ENCODE measurements at regions not wholly inside any gene's neighbourhood (a gene's known extent, or its start where the extent isn't known, plus 50 kb on each side); places are given as distances from the start of the nearest gene placed in this dataset.

DNA sequence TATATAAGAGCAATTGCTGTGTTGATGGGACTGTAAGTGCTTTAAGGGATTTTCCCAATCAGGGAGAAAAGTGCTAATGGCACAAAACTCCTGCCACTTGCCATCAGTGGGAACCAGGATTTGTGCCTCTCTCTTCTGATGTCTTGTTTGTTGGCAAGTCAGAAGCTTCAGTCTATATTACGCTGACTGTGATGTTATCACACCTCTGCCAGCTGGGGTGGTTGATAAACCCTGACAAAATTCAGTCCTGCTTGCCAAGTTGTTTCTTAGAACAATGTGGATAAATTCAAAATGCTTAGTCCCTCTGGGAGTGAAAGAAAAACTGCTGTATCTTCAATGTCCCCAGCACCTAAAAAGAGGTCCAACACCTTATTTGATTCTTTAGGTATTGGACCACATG lies 161.4 kb upstream of the FBXL7 start:
- POLR2A ChIA-PET: no interaction called here
- Histone ChIP-seq H3K27me3 (ENCODE audit: control insufficient read depth in 2 of 2, insufficient read depth in 2 of 2, low read length in 2 of 2) (peaks cover 0 to 4% of the 10 kb centered on the region in 2 experiments), H3K27ac (ENCODE audit: insufficient read depth, low read depth, low read length) (no peak overlapping the region)

DNA sequence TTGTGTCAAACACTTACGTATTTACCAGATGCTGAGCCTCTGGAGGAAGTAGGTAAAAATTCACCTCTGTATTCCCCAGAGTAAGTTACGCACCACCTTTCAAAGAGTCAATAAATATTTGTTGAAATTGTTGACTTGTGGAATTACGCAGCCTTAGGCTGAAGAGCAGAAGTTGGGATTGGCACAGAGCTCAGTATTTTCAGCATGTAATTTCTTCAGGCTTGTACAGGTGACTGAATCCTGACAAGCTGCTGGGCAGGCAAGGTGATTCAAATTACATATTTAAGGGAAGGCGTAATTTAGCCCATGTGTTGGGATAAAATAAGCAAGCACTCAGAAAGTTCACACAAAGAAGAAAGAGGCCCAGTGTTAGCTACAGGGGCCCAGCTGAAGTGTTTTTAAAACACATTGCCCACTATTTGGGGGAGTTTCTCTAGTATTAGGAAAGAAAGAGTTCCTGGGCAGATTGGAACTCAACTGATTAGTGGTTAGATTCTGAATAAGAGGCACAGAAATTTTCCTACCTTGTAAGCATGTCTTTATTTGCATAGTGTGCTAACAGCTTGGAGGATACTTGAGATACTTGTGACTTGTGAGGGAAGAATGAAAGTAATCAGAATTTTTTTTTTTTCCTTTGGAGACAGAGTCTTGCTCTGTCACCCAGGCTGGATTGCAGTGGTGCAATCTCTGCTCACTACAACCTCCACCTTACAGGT lies 165.3 kb upstream of the FBXL7 start:
- dilution Hi-C loops (cut with MboI; ENCODE audit: extremely low pct_ligation_motif_present, low sequenced_read_pairs) (no loop called here), intact Hi-C loops (cut with micrococcal nuclease) (no loop called here)
- Histone ChIP-seq H3K9ac (replicated peaks; ENCODE audit: extremely low read depth, insufficient read depth, low read length) (no peak overlapping the region), H3K9me3 (replicated peaks; ENCODE audit: control insufficient read depth, insufficient read depth, low read length) (no peaks in the 10 kb centered on the region), H3K36me3 (ENCODE audit: control insufficient read depth in 2 of 2, extremely low read depth in 1 of 2, insufficient read depth in 2 of 2, low read length in 2 of 2) (no peaks in the 10 kb centered on the region), H3K27ac (ENCODE audit: insufficient read depth, low read depth, low read length) (no peak overlapping the region), H3K4me2 (ENCODE audit: insufficient read depth, low read length) (no peak overlapping the region), H2AFZ (ENCODE audit: low read depth, low read length) (no peak overlapping the region), H4K20me1 (replicated peaks; ENCODE audit: control insufficient read depth, extremely low read depth, insufficient read depth, low read length) (no peaks in the 10 kb centered on the region), H3K4me1 (ENCODE audit: control insufficient read depth, extremely low read depth, insufficient read depth, low read length) (no peaks in the 10 kb centered on the region), H3K9me1 (replicated peaks; ENCODE audit: control insufficient read depth, extremely low read depth, insufficient read depth, low read length) (no peaks in the 10 kb centered on the region), H3K4me3 (replicated peaks in 1 of 3; ENCODE audit: insufficient read depth in 1 of 3, low read depth in 1 of 3, low read length in 3 of 3) (no peak overlapping the region), H3K27me3 (ENCODE audit: control insufficient read depth in 2 of 2, insufficient read depth in 2 of 2, low read length in 2 of 2) (no peaks in the 10 kb centered on the region), H3K79me2 (ENCODE audit: control insufficient read depth, insufficient read depth, low read length) (no peaks in the 10 kb centered on the region)
- POLR2A ChIA-PET: no interaction called here
- TF ChIP-seq FOS (IDR thresholded peaks at IDR 0.05; ENCODE audit: borderline replicate concordance, insufficient read depth, low read length) (no peak), JUN (IDR thresholded peaks at IDR 0.05; ENCODE audit: borderline replicate concordance, insufficient read depth, insufficient read length, low read depth) (no peak)
- FAIRE-seq (no peak), DNase-seq (ENCODE audit: low read depth, low spot score) (no peak)
- CTCF ChIA-PET: interaction anchor here (1.5 kb wide), 1 partner anchor 15 kb away, joined by 6 read pairs; no protein-coding TSS in a partner anchor
- no TSS peak for BruUV-seq (replicated peaks)

More for the DNA sequence above, 161.4 kb upstream of the FBXL7 start:
- no peak overlapping the region for H3K4me3 ChIP-seq (replicated peaks in 1 of 3; ENCODE audit: insufficient read depth in 1 of 3, low read depth in 1 of 3, low read length in 3 of 3)
- DNase-seq (ENCODE audit: low read depth, low spot score): no peak
- H3K79me2 ChIP-seq (ENCODE audit: control insufficient read depth, insufficient read depth, low read length): no peaks in the 10 kb centered on the region
- H3K4me2 ChIP-seq (ENCODE audit: insufficient read depth, low read length): no peak overlapping the region
- H3K36me3 ChIP-seq (ENCODE audit: control insufficient read depth in 2 of 2, extremely low read depth in 1 of 2, insufficient read depth in 2 of 2, low read length in 2 of 2): no peaks in the 10 kb centered on the region
- H3K4me1 ChIP-seq (ENCODE audit: control insufficient read depth, extremely low read depth, insufficient read depth, low read length): no peaks in the 10 kb centered on the region
- no peaks in the 10 kb centered on the region for H3K9me3 ChIP-seq (replicated peaks; ENCODE audit: control insufficient read depth, insufficient read depth, low read length)
- H3K9ac ChIP-seq (replicated peaks; ENCODE audit: extremely low read depth, insufficient read depth, low read length): no peak overlapping the region
- no peaks in the 10 kb centered on the region for H4K20me1 ChIP-seq (replicated peaks; ENCODE audit: control insufficient read depth, extremely low read depth, insufficient read depth, low read length)
- BruUV-seq (replicated peaks): no TSS peak
- TF ChIP-seq FOS (IDR thresholded peaks at IDR 0.05; ENCODE audit: borderline replicate concordance, insufficient read depth, low read length) (no peak), JUN (IDR thresholded peaks at IDR 0.05; ENCODE audit: borderline replicate concordance, insufficient read depth, insufficient read length, low read depth) (no peak), GATA2 (IDR thresholded peaks at IDR 0.05; ENCODE audit: insufficient read depth, insufficient read length, low read depth, low read length) (no peak)
- TF ChIP-seq, protein P1, sequence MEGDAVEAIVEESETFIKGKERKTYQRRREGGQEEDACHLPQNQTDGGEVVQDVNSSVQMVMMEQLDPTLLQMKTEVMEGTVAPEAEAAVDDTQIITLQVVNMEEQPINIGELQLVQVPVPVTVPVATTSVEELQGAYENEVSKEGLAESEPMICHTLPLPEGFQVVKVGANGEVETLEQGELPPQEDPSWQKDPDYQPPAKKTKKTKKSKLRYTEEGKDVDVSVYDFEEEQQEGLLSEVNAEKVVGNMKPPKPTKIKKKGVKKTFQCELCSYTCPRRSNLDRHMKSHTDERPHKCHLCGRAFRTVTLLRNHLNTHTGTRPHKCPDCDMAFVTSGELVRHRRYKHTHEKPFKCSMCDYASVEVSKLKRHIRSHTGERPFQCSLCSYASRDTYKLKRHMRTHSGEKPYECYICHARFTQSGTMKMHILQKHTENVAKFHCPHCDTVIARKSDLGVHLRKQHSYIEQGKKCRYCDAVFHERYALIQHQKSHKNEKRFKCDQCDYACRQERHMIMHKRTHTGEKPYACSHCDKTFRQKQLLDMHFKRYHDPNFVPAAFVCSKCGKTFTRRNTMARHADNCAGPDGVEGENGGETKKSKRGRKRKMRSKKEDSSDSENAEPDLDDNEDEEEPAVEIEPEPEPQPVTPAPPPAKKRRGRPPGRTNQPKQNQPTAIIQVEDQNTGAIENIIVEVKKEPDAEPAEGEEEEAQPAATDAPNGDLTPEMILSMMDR (IDR thresholded peaks at IDR 0.05; ENCODE audit: extremely low read depth in 1 of 2, insufficient read depth in 1 of 2, low read depth in 1 of 2, low read length in 2 of 2): no peak
- FAIRE-seq: no peak
- H2AFZ ChIP-seq (ENCODE audit: low read depth, low read length): no peak overlapping the region
- dilution Hi-C loops (cut with MboI; ENCODE audit: extremely low pct_ligation_motif_present, low sequenced_read_pairs): no loop called here
- no peaks in the 10 kb centered on the region for H3K9me1 ChIP-seq (replicated peaks; ENCODE audit: control insufficient read depth, extremely low read depth, insufficient read depth, low read length)
- CTCF ChIA-PET: no interaction called here
- intact Hi-C loops (cut with micrococcal nuclease): no loop called here

Data from endothelial cell of umbilical vein (primary cell).